PC-3 (cell line): ENCODE measurements at regions not wholly inside any gene's neighbourhood (a gene's known extent, or its start where the extent isn't known, plus 50 kb on each side); places are given as distances from the start of the nearest gene placed in this dataset.

Experiments
- ATAC-seq: fragments of 200-7000 bp; cut with Tn5 transposase; 2 replicates; pipeline ENCODE4 v1.9.1; 2020; ENCODE audit warnings: mild to moderate bottlenecking, moderate library complexity
- BruUV-seq: library from RNA; stranded (reverse); fragments of 400-500 nt; replicated peaks from 2 replicates; lab custom pipeline; 2021; lab: Mats Ljungman, UMichigan
- CTCF ChIA-PET: fragments of 300-600 bp; sonication (Branson Sonifier 250); formaldehyde crosslinking; loops from one replicate; lab custom pipeline; 2022; ENCODE audit warnings: antibody characterized with exemption; lab: Charles Lee
- POLR2A ChIA-PET: fragments of 300-600 bp; sonication (Branson Sonifier 250); formaldehyde crosslinking; loops from one replicate; lab custom pipeline; 2022; ENCODE audit warnings: antibody characterized with exemption; ENCODE audit not compliant: unreplicated experiment; lab: Charles Lee
- DNase-seq: peaks from one replicate; pipeline ENCODE4 v3.0.0-alpha.2; 2015
- H2AFZ ChIP-seq: fragments of 300-600 bp; sonication (generic); 2 replicates; pipeline ENCODE4 v1.6.0; 2016; ENCODE audit warnings: antibody characterized with exemption, low read length
- H3F3A ChIP-seq: fragments of 300-600 bp; sonication (generic); one replicate; pipeline ENCODE4 v1.6.0; 2017; ENCODE audit warnings: antibody characterized with exemption, low read length, control low read depth, mild to moderate bottlenecking; ENCODE audit not compliant: unreplicated experiment
- H3K27ac ChIP-seq: fragments of 300-600 bp; sonication (generic); 2 replicates; pipeline ENCODE4 v1.5.1; 2016; ENCODE audit warnings: mild to moderate bottlenecking, low read length
- H3K27me3 ChIP-seq: fragments of 300-600 bp; sonication (generic); 2 replicates; pipeline ENCODE4 v1.6.1; 2016; ENCODE audit warnings: low read length, mixed read lengths
- H3K36me3 ChIP-seq: fragments of 300-600 bp; sonication (generic); 2 replicates; pipeline ENCODE4 v1.6.1; 2016; ENCODE audit warnings: low read depth, mixed run types, low read length, mixed read lengths
- H3K4me1 ChIP-seq: fragments of 300-600 bp; sonication (generic); 2 replicates; pipeline ENCODE4 v1.5.1; 2016; ENCODE audit warnings: low read length; ENCODE audit not compliant: insufficient read depth
- H3K4me2 ChIP-seq: fragments of 300-600 bp; sonication (generic); 2 replicates; pipeline ENCODE4 v1.6.0; 2016; ENCODE audit warnings: low read length
- H3K4me3 ChIP-seq: fragments of 300-600 bp; sonication (generic); 2 replicates; pipeline ENCODE4 v1.5.1; 2016; ENCODE audit warnings: mild to moderate bottlenecking, low read length, mixed read lengths
- H3K79me2 ChIP-seq: fragments of 300-600 bp; sonication (generic); 2 replicates; pipeline ENCODE4 v1.6.1; 2017; ENCODE audit warnings: low read length, mixed read lengths
- H3K9ac ChIP-seq: fragments of 300-600 bp; sonication (generic); 2 replicates; pipeline ENCODE4 v1.6.0; 2016; ENCODE audit warnings: mild to moderate bottlenecking, low read length
- H3K9me2 ChIP-seq: fragments of 300-600 bp; sonication (generic); replicated peaks from 2 replicates; pipeline ENCODE4 v1.6.1; 2016; ENCODE audit warnings: mixed run types, low read length, mixed read lengths
- H3K9me3 ChIP-seq: fragments of 300-600 bp; sonication (generic); 2 replicates; pipeline ENCODE4 v1.6.1; 2016; ENCODE audit warnings: low read length, mixed read lengths
- H4K20me1 ChIP-seq: fragments of 300-600 bp; sonication (generic); 2 replicates; pipeline ENCODE4 v1.6.1; 2016; ENCODE audit warnings: low read length, mixed read lengths
- CTCF ChIP-seq: fragments of 300-600 bp; sonication (generic); conservative IDR thresholded peaks from 2 replicates; pipeline ENCODE4 v1.5.1; 2017; ENCODE audit warnings: antibody characterized with exemption, low read depth, mild to moderate bottlenecking, low read length
- EZH2 ChIP-seq: fragments of 300-600 bp; sonication (generic); IDR thresholded peaks from one replicate; pipeline ENCODE4 v1.6.1; 2017; ENCODE audit warnings: antibody characterized with exemption, mild to moderate bottlenecking, low read length; ENCODE audit not compliant: unreplicated experiment
- EZH2phosphoT487 ChIP-seq: fragments of 300-600 bp; sonication (generic); IDR thresholded peaks from 2 replicates; pipeline ENCODE4 v1.6.1; 2018; ENCODE audit warnings: mild to moderate bottlenecking, antibody characterized with exemption, low read length, borderline replicate concordance
- intact Hi-C: fragments of 100-400 bp; cut with micrococcal nuclease; formaldehyde crosslinking; loops from 2 replicates; pipeline ENCODE4 v1.9.0; 2023

GRCh38 chr16:51852892-51853291, 694.1 kb downstream of the TOX3 start:
- Histone ChIP-seq H3K9me3 (no peaks in the 10 kb centered on the region), H3K27me3 (no peaks in the 10 kb centered on the region), H3K4me1 (no peaks in the 10 kb centered on the region), H3K9ac (no peak overlapping the region), H2AFZ (no peak overlapping the region), H3K27ac (no peak overlapping the region), H3K4me3 (no peak overlapping the region), H3K79me2 (no peaks in the 10 kb centered on the region), H3F3A (no peaks in the 10 kb centered on the region), H4K20me1 (no peaks in the 10 kb centered on the region), H3K9me2 (no peaks in the 10 kb centered on the region), H3K4me2 (no peak overlapping the region), H3K36me3 (no peaks in the 10 kb centered on the region)
- TF ChIP-seq CTCF (no peak), EZH2 (no peak), EZH2phosphoT487 (no peak)
- DNase-seq (no peak), ATAC-seq (no peak)
- intact Hi-C loops, result no loop called here
- ChIA-PET POLR2A (no interaction called here), CTCF (no interaction called here)
- no TSS peak for BruUV-seq

- Histone ChIP-seq H3K4me1 (no peaks in the 10 kb centered on the region), H4K20me1 (no peaks in the 10 kb centered on the region), H3K36me3 (no peaks in the 10 kb centered on the region), H3K79me2 (no peaks in the 10 kb centered on the region), H3K4me2 (no peak overlapping the region), H3K4me3 (no peak overlapping the region), H2AFZ (no peak overlapping the region), H3K9me2 (no peaks in the 10 kb centered on the region), H3K27me3 (no peaks in the 10 kb centered on the region), H3K9me3 (no peaks in the 10 kb centered on the region), H3K27ac (no peak overlapping the region), H3K9ac (no peak overlapping the region), H3F3A (no peaks in the 10 kb centered on the region)
- no TSS peak for BruUV-seq
- CTCF ChIA-PET, result no interaction called here
- no peak for TF ChIP-seq EZH2
- no peak for TF ChIP-seq CTCF
- no peak for TF ChIP-seq EZH2phosphoT487
- POLR2A ChIA-PET, result no interaction called here
- ATAC-seq, result no peak
- intact Hi-C loops, result no loop called here
- DNase-seq, result no peak
Measured at GRCh38 chr16:51851111-51851510, 695.8 kb downstream of the TOX3 start.

- Histone ChIP-seq H3K4me1 (no peaks in the 10 kb centered on the region), H3K27me3 (no peaks in the 10 kb centered on the region), H3K79me2 (no peaks in the 10 kb centered on the region), H3K27ac (no peak overlapping the region), H3K4me3 (no peak overlapping the region), H4K20me1 (no peaks in the 10 kb centered on the region), H3K9me3 (no peaks in the 10 kb centered on the region), H3K9me2 (no peaks in the 10 kb centered on the region), H3K9ac (no peak overlapping the region), H3K36me3 (no peaks in the 10 kb centered on the region), H3F3A (no peaks in the 10 kb centered on the region), H2AFZ (no peak overlapping the region), H3K4me2 (no peak overlapping the region)
- CTCF ChIA-PET, result no interaction called here
- DNase-seq (no peak), ATAC-seq (no peak)
- intact Hi-C loops, result no loop called here
- no peak for TF ChIP-seq CTCF
- no peak for TF ChIP-seq EZH2
- no peak for TF ChIP-seq EZH2phosphoT487
- BruUV-seq, result no TSS peak
- POLR2A ChIA-PET, result no interaction called here
Measured at GRCh38 chr16:51849715-51850114, 697.2 kb downstream of the TOX3 start.
